ENCODE measurements at regions not wholly inside any gene's neighbourhood (a gene's known extent, or its start where the extent isn't known, plus 50 kb on each side); places are given as distances from the start of the nearest gene placed in this dataset.

DNA sequence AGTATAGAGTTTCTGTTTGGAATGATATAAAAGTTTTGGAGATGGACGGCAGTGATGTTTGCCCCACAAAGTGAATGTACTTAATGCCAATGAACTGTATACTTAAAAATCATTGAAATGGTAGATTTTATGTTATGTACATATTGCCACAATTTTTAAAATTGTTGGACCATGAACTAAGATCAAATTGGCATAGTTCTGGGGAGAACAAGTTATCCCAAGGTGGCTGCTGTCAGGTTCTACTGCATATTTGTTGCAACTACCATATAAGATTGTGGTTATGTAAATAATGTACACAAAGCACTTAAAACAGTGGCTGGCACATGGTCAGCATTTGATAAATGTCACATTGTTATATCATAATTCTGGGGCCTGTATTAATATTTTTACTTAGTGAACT, 466.4 kb downstream of the SIPA1L2 start:
- TF ChIP-seq FOXM1 (IDR thresholded peaks at IDR 0.05; ENCODE audit: borderline replicate concordance, low read depth): no peak
- no peak for TF ChIP-seq YY1 (IDR thresholded peaks at IDR 0.05; ENCODE audit: low read depth)

DNA sequence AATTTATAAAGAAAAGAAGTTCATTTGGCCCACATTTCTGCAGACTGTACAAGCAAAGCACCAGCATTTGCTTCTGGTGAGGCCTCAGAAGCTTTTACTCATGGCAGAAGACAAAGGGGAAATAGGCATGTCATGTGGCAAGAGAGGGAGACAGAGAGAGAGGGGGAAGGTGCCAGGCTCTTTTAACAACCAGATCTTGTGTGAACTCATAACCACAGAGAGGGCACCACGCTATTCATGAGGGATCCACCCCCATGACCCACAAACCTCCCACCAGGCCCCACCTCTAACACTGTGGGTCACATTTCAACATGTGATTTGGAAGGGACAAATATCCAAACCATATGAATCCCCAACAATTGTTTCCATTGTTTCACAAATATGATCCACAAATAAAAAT, 467.9 kb downstream of the SIPA1L2 start:
- TF ChIP-seq ZBTB7A (IDR thresholded peaks at IDR 0.05; ENCODE audit: low read depth) (no peak), YY1 (IDR thresholded peaks at IDR 0.05; ENCODE audit: low read depth) (no peak), NFIC (IDR thresholded peaks at IDR 0.05) (no peak)

DNA sequence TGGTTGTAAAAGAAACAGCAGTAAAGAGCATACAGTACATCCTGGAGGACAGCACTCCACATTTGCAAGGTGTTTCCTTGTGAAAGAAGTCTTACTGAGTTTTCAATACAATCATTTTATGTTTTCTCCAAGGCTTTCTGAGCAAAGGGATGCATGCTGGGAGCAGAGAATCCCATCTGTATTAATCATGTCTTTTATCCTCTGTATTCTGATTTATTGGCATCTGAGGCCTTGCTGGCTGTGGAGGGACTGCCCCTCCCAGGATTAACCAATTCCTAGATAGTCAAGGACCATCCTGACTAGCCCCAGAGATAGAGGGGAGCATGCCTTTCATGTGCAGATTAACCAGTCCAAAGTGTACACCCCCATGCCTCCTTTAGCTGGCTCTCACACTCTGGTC, 476.3 kb downstream of the SIPA1L2 start:
- no peak for TF ChIP-seq ZBTB7A (IDR thresholded peaks at IDR 0.05; ENCODE audit: low read depth)
- no peak for TF ChIP-seq YY1 (IDR thresholded peaks at IDR 0.05; ENCODE audit: low read depth)
- TF ChIP-seq TAF1 (IDR thresholded peaks at IDR 0.05; ENCODE audit: low read depth): no peak
- TF ChIP-seq RAD21 (IDR thresholded peaks at IDR 0.05; ENCODE audit: low read depth): no peak
- no peak for TF ChIP-seq CREB1 (IDR thresholded peaks at IDR 0.05; ENCODE audit: low read depth)
- TF ChIP-seq, protein P1, sequence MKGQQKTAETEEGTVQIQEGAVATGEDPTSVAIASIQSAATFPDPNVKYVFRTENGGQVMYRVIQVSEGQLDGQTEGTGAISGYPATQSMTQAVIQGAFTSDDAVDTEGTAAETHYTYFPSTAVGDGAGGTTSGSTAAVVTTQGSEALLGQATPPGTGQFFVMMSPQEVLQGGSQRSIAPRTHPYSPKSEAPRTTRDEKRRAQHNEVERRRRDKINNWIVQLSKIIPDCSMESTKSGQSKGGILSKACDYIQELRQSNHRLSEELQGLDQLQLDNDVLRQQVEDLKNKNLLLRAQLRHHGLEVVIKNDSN (IDR thresholded peaks at IDR 0.05): no peak
- no peak for TF ChIP-seq EGR1 (IDR thresholded peaks at IDR 0.05)
- no peak for TF ChIP-seq TEAD4 (IDR thresholded peaks at IDR 0.05)
- no peak for TF ChIP-seq TCF12 (IDR thresholded peaks at IDR 0.05; ENCODE audit: low read depth)
- no peak for TF ChIP-seq NFIC (IDR thresholded peaks at IDR 0.05)
- TF ChIP-seq, protein P2, sequence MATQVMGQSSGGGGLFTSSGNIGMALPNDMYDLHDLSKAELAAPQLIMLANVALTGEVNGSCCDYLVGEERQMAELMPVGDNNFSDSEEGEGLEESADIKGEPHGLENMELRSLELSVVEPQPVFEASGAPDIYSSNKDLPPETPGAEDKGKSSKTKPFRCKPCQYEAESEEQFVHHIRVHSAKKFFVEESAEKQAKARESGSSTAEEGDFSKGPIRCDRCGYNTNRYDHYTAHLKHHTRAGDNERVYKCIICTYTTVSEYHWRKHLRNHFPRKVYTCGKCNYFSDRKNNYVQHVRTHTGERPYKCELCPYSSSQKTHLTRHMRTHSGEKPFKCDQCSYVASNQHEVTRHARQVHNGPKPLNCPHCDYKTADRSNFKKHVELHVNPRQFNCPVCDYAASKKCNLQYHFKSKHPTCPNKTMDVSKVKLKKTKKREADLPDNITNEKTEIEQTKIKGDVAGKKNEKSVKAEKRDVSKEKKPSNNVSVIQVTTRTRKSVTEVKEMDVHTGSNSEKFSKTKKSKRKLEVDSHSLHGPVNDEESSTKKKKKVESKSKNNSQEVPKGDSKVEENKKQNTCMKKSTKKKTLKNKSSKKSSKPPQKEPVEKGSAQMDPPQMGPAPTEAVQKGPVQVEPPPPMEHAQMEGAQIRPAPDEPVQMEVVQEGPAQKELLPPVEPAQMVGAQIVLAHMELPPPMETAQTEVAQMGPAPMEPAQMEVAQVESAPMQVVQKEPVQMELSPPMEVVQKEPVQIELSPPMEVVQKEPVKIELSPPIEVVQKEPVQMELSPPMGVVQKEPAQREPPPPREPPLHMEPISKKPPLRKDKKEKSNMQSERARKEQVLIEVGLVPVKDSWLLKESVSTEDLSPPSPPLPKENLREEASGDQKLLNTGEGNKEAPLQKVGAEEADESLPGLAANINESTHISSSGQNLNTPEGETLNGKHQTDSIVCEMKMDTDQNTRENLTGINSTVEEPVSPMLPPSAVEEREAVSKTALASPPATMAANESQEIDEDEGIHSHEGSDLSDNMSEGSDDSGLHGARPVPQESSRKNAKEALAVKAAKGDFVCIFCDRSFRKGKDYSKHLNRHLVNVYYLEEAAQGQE (IDR thresholded peaks at IDR 0.05; ENCODE audit: low read depth): no peak
- TF ChIP-seq, protein P3, sequence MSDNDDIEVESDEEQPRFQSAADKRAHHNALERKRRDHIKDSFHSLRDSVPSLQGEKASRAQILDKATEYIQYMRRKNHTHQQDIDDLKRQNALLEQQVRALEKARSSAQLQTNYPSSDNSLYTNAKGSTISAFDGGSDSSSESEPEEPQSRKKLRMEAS (IDR thresholded peaks at IDR 0.05): no peak
- TF ChIP-seq EP300 (IDR thresholded peaks at IDR 0.05; ENCODE audit: borderline replicate concordance): no peak
- no peak for TF ChIP-seq CEBPB (IDR thresholded peaks at IDR 0.05)
- no peak for TF ChIP-seq FOXM1 (IDR thresholded peaks at IDR 0.05; ENCODE audit: borderline replicate concordance, low read depth)

DNA sequence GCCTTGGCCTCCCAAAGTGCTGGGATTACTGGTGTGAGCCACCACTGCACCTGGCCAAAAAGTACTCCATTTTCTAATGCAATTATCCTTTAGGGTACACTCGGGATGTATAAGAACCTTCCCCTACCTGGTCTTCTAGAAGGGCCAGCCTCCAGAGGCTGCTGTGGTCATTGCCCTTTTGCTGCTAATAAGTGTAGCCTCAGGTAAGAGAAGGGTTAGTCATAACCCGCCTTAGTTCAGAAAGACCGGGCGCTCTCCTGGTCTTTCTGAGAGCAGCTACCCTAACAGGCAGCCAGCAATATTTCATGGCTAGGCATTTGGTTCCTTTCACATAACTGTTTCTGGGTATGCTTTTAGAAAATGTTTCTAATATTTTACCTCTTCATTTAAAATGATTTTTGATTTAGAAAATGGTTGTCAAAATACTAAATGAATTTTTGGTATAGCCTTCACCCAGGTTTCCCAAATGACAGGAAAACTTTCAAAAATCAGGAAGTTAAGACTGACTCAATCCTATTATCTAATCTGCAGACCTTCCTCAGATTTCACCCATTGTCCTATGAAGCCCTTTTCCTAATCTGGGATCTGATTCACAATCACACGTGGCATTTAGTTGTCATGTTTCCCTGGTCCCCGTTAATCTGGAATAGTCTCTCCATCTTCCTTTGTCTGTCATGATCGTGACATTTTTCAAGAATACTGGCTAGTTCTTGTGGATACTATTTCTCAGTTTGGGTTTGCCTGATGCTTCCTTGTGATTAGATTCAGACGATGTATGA, 479.0 kb downstream of the SIPA1L2 start:
- TF ChIP-seq NFIC (IDR thresholded peaks at IDR 0.05) (no peak), CREB1 (IDR thresholded peaks at IDR 0.05; ENCODE audit: low read depth) (no peak), TEAD4 (IDR thresholded peaks at IDR 0.05) (no peak), EP300 (IDR thresholded peaks at IDR 0.05; ENCODE audit: borderline replicate concordance) (no peak), ZBTB7A (IDR thresholded peaks at IDR 0.05; ENCODE audit: low read depth) (no peak)

DNA sequence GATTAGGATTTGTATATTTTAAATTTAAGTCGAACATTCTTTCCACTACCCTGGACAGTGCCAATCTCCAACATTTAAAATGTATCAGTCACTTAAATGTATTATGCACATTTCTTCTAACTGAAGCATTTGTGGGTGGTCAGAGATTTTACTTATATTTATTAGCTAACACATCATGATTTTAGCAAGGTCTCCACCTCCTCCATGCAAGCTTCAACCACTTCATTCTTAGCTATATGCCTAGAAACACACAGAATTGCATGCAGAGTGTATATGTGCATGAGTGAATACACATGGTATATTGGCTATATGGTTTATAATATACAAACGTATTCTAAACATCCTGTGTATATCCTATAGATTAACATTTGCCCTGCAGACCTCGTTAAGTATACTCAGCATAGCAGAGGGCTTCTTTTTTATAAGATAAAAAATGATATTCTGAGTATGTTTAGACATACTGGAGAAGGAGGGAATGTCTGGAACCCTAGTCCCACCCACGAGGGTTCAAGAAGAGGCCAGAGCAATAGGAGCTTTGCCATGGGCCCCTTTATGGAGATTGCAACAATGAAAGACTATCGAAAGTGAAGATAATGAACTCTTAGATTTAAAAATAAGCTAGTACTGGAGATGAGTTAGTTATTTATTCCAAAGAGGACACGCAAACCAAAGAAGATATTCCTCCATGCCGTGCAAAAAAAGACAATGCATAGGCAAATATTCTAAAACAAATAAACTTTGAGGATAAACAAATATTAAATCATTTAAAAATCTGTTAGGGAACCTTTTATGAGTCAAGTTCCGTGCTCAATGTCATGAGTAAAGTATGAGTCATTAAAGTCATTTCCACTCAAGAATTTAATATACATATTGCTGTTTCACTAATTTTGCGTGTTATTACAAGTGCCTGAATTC, 480.4 kb downstream of the SIPA1L2 start:
- TF ChIP-seq, protein P2 (IDR thresholded peaks at IDR 0.05; ENCODE audit: low read depth): 0 out of 2 replicates have a peak, but pooled peaks have one; percentile 20
- no peak for TF ChIP-seq YY1 (IDR thresholded peaks at IDR 0.05; ENCODE audit: low read depth)

DNA sequence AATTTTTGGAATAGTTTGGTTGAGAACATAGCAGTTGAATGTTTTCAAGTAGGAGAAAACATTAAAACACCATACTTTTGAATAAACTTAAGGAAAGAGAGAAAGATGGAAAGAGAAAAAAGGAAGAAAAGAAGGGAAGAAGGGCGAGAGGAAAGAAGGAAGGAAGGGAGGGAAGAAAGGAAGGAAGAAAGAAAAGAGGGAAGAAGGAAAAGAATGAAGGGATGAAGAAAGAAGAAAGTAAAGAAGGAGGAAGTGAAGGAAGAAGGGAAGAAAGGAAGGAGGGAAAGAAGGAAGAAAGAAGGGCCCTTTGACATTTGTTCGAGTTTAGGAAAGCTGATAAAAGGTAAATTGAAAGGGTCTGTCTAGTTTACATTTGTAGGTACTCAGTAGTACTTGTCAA, 482.7 kb downstream of the SIPA1L2 start:
- TF ChIP-seq, protein P1 (IDR thresholded peaks at IDR 0.05): no peak
- no peak for TF ChIP-seq TAF1 (IDR thresholded peaks at IDR 0.05; ENCODE audit: low read depth)
- no peak for TF ChIP-seq EP300 (IDR thresholded peaks at IDR 0.05; ENCODE audit: borderline replicate concordance)
- no peak for TF ChIP-seq FOXM1 (IDR thresholded peaks at IDR 0.05; ENCODE audit: borderline replicate concordance, low read depth)
- TF ChIP-seq, protein P3 (IDR thresholded peaks at IDR 0.05): no peak
- TF ChIP-seq, protein P2 (IDR thresholded peaks at IDR 0.05; ENCODE audit: low read depth): no peak
- TF ChIP-seq NFIC (IDR thresholded peaks at IDR 0.05): no peak
